ENCODE measurements at regions not wholly inside any gene's neighbourhood (a gene's known extent, or its start where the extent isn't known, plus 50 kb on each side); places are given as distances from the start of the nearest gene placed in this dataset.

DNA sequence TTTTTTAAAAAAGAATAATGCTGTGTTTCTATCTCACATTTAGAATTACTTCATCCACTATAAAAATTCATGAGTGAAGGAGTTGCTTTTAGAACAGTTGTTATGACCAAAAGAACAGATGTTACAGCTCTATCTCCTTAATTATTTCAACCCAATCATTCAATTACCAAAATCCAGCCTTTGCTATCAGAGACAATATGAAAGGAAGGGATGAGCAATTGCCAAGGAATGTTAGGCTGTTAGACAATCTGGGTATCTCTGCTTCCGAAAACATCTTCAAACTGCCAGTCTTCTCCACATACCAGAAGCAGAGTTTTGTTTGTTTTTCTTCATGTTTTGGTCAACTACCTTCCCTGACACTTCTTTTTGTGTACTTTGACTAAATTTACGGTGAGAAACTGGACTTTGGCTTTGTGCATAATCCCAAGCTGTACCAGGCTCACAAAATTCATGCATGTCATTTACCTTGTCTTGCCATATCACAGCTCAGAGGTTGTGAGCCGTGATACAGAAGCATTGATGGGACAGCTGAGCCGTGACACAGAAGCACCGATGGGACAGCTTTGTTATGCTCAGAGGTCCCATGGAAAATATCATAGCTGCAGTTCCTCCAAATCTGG, 405.5 kb downstream of the KIF4B start:
- no peak for DNase-seq

- no peak for DNase-seq
Measured at GRCh38 chr5:155430192-155430591, 416.6 kb downstream of the KIF4B start.

DNA sequence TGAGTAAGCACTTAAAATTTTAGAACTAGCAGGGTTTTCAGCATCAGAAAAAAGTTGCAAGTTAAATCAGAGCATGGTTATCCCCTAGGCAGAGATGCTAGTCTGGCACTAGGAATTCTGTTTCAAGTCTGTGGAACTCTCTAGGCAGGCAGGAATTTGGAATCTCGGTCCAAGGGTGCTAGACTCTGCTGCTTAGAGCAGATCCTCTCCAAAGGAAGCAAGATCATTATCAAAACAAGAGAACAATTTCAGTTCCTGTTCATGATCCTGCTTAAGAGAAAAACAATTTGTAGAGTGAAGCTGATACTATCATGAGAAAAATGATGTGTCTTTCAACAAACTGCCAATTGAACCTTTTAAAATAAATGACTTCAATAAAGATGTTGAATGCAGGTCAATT, 420.7 kb downstream of the KIF4B start:
- DNase-seq = no peak

DNA sequence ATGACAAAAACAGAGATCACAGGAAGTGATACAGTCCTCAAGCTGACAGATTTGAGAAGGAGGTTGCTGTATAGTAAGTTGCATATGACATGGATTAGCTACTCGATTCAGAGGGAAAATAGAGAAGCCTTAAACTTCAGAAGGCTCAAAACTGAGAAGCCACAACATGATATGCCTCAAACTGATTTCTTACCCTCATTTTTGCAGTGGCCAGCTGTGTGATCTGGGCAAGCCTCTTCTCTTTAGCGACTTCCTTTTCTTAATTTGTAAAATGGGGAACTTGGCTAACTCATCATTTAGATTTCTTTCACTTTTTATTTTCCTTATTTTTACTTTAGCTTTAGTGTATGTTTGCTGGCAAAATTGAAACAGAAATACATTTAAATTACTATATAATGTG, 421.1 kb downstream of the KIF4B start:
- no peak for DNase-seq

DNA sequence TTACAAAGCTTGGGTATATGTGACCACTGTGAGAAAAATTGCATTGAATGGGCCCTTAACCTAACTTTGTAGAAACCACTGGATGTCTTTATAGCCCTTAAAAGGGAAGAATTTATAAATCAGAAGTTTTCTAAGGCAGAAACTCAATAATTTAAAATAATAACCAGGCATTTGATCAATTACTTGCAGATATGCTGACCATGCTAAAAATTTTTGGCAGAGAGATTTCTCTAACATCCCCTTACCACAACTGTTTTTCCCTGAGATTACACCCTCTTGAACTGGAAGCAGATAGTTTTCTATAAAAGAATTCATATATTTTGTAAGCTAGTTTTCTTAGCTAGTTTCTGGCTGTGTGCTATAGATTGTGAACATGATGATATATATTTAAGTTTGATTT, 428.3 kb downstream of the KIF4B start:
- DNase-seq = no peak

GRCh38 chr5:155451106-155451505, 437.6 kb downstream of the KIF4B start:
- DNase-seq = no peak

- no peak for DNase-seq
Measured at GRCh38 chr5:155455791-155456514, 442.4 kb downstream of the KIF4B start.

GRCh38 chr5:155459889-155460500, 446.4 kb downstream of the KIF4B start:
- no peak for DNase-seq

- no peak for DNase-seq
Measured at GRCh38 chr5:155460501-155460931, 447.0 kb downstream of the KIF4B start.

GRCh38 chr5:155461304-155461703, 447.7 kb downstream of the KIF4B start:
- no peak for DNase-seq

DNA sequence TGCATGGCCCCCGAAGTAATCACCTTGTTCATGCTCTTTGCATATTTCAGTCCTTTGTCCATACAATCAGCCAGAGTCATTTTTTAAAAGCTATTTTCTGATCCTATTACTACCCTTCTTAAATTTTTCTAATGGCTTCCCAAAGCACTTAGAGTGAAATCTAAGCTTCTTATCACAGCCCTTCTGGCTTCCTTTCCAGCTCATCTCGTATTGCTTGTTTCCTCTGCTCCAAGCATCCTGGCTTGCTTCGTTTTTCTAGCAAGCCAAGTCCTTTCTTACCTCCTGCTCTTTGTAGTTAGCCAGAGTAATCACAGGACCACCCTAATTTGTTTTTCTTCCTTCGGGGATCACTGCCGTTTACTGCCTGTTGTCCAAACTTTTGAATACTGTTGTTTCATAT, 453.3 kb downstream of the KIF4B start:
- no peak for DNase-seq

- DNase-seq = no peak
Measured at GRCh38 chr5:155471027-155471426, 457.5 kb downstream of the KIF4B start.

- DNase-seq = no peak
Measured at GRCh38 chr5:155472780-155473179, 459.2 kb downstream of the KIF4B start.

GRCh38 chr5:155475318-155475717, 461.8 kb downstream of the KIF4B start:
- no peak for DNase-seq

- no peak for DNase-seq
Measured at GRCh38 chr5:155480731-155481131, 467.2 kb downstream of the KIF4B start.

GRCh38 chr5:155481182-155481581, 467.6 kb downstream of the KIF4B start:
- DNase-seq = no peak

GRCh38 chr5:155482428-155482827, 468.9 kb downstream of the KIF4B start:
- DNase-seq = no peak

DNA sequence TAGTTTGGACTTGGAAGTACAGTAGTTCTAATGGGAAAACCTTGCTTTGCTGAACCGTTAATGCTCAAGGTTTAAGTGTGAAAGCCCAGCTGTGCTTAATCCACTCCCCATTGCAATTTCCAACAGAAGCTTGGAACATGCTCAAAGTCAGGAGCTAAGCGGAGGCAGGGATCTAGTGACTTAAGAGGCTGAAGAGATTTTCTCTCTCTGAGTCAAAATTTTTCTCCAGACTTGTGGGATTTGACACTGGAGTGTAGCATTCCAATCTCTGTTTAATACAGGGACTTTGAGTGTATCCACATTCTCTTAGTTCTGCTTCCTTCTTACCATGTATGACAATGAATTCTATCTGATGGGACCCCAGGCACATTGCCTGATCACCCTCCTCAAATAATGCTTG, 471.8 kb downstream of the KIF4B start:
- DNase-seq = no peak

DNA sequence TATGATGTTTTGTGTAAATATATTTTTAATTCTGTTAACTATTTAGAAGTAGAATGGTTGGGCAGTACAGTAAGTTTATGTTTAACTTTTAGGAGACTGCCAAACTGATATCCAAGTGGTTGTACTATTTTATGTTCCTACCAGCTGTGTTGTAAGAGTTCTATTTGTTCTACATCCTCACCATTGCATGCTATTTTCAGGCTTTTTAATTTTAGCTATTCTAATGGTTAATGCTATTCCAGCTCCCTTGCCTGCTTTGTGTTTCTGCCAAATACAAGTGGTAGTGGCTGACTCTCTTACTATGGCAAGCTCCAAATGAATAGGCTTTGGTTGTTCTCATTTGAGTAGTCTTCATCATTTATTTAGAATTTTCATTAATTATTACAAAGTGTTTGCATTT, 476.4 kb downstream of the KIF4B start:
- DNase-seq = no peak

DNA sequence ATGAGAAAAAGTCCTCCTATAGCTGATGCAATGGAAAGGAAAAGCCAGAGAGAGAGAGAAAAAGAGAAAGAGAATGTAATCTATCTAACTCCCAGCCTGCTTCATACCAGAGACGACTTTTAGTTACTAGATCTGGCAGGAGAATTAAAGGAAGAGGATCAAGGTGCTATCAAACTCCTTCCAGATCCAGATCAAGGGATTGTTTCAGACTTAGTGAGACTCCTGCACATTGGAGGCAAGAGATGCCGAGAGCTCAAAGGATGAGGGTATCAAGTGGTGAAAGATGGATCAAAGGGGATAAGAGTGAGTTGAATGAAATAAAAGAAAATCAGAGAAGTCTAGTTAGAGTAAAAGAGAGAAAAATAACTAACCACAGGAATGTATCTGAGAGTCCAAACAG, 478.6 kb downstream of the KIF4B start:
- no peak for DNase-seq

GRCh38 chr5:155504606-155505005, 491.1 kb downstream of the KIF4B start:
- no peak for DNase-seq

- no peak for DNase-seq
Measured at GRCh38 chr5:155507363-155507762, 493.8 kb downstream of the KIF4B start.

DNA sequence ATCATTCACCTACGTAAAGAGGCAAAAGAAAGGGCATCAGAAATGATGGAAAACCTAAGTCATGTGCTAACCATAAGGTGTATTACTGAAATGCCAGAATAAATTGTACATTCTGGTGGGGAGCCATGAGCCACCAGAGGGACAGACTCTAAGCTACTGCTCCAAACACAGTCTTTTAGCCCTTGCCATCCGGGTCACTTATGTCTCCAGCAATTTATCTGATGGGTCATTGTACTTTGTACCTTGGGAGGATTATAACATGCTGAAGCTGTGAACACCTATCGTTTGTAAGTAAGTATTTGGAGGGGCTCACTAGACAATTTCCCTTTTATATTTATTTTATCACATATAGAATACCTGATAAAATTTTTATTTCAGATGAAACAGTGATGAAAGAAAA, 495.1 kb downstream of the KIF4B start:
- DNase-seq = no peak

GRCh38 chr5:155512329-155512728, 498.8 kb downstream of the KIF4B start:
- no peak for DNase-seq

Data from stimulated activated CD4-positive, alpha-beta T cell treated with anti-CD3 and anti-CD28 coated beads, Interleukin-4, amount 100 ng/mL, for 4 hours (primary cell).